Activated naive CD4-positive, alpha-beta T cell treated with anti-CD3 and anti-CD28 coated beads for 36 hours (primary cell): ENCODE measurements at regions not wholly inside any gene's neighbourhood (a gene's known extent, or its start where the extent isn't known, plus 50 kb on each side); places are given as distances from the start of the nearest gene placed in this dataset.

Experiments used
- CTCF ChIA-PET: fragments of 350-600 bp; sonication (Branson Sonifier 250); formaldehyde crosslinking; loops from one replicate; lab custom pipeline; 2021; ENCODE audit warnings: antibody characterized with exemption; lab: Charles Lee
- DNase-seq: peaks from one replicate; pipeline ENCODE4 v3.0.0-alpha.2; 2020
- H3K27ac Mint-ChIP-seq: one replicate; pipeline ENCODE4 v1.8.0; 2021; ENCODE audit warnings: mild to moderate bottlenecking, mixed read lengths
- H3K27me3 Mint-ChIP-seq: one replicate; pipeline ENCODE4 v1.8.0; 2021; ENCODE audit warnings: low read depth, mixed read lengths
- H3K36me3 Mint-ChIP-seq: one replicate; pipeline ENCODE4 v1.8.0; 2021; ENCODE audit warnings: low read depth, mixed read lengths
- H3K4me1 Mint-ChIP-seq: one replicate; pipeline ENCODE4 v1.8.0; 2021; ENCODE audit warnings: low read depth, mixed read lengths
- H3K4me3 Mint-ChIP-seq: one replicate; pipeline ENCODE4 v1.8.0; 2021; ENCODE audit warnings: mild to moderate bottlenecking, moderate library complexity, mixed read lengths
- H3K9me3 Mint-ChIP-seq: one replicate; pipeline ENCODE4 v1.8.0; 2021; ENCODE audit warnings: mixed read lengths
- intact Hi-C: fragments of 100-400 bp; cut with micrococcal nuclease; formaldehyde crosslinking; loops from one replicate; pipeline ENCODE4 v1.15.1; 2023

DNA sequence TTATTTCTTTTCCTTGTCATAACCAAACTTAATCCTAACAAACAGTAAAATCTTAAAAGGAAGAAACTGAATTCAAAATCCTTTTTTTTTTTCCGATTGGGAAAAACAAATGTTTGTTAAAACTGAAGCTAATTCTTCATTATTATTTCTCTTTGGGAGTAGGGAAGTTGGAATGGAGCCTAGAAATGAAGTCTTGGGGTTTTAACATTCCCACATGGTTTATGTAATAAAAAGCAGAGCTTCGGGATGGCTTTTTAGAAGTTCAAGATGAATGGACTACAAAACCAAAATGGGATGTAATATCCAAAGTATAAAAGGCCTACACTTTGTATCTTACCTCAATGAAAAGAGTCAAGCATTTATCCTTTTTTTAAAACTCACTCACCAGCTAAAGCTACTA, 189.0 kb upstream of the TMC3 start:
- intact Hi-C loops: no loop called here
- Mint-ChIP-seq H3K9me3 (no peaks in the 10 kb centered on the region), H3K27ac (no peak overlapping the region), H3K36me3 (no peaks in the 10 kb centered on the region), H3K4me1 (no peaks in the 10 kb centered on the region), H3K4me3 (no peak overlapping the region), H3K27me3 (peaks cover 8% of the 10 kb centered on the region)
- CTCF ChIA-PET: no interaction called here
- DNase-seq: no peak

GRCh38 chr15:81560405-81560804, 186.4 kb upstream of the TMC3 start:
- Mint-ChIP-seq H3K9me3 (no peaks in the 10 kb centered on the region), H3K27ac (no peak overlapping the region)
- CTCF ChIA-PET: no interaction called here

DNA sequence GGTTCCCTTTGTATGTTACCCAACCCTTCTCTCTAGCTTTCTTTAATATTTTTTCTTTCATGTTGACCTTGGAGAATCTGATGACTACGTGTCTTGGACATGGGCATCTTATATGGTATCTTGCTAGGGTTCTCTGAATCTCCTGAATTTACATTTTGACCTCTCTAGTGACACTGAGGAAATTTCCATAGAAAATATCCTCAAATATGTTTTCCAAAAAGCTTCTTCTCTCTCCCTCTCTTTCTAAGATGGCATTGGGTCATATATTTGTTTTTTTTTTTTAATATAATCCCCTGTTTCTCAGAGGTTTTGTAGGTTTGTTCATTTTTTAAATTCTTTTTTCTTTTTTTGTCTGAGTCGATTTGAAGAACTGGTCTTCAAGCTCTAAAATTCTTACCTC, 184.0 kb upstream of the TMC3 start:
- intact Hi-C loops: no loop called here
- no peak overlapping the region for H3K4me3 Mint-ChIP-seq
- no peak for DNase-seq
- no peaks in the 10 kb centered on the region for H3K9me3 Mint-ChIP-seq
- peaks cover 9% of the 10 kb centered on the region for H3K27me3 Mint-ChIP-seq
- no peaks in the 10 kb centered on the region for H3K36me3 Mint-ChIP-seq
- no peaks in the 10 kb centered on the region for H3K4me1 Mint-ChIP-seq
- CTCF ChIA-PET: interaction anchor here (0.6 kb wide), 1 partner anchor 840 kb away, joined by 3 read pairs; no protein-coding TSS in a partner anchor
- H3K27ac Mint-ChIP-seq: no peak overlapping the region

More at GRCh38 chr15:81560405-81560804, 186.4 kb upstream of the TMC3 start:
- Mint-ChIP-seq H3K4me3 (no peak overlapping the region), H3K4me1 (no peaks in the 10 kb centered on the region), H3K27me3 (peaks cover 8% of the 10 kb centered on the region), H3K36me3 (no peaks in the 10 kb centered on the region)
- no peak for DNase-seq
- intact Hi-C loops: no loop called here

GRCh38 chr15:81555346-81555745, 181.3 kb upstream of the TMC3 start:
- H3K4me3 Mint-ChIP-seq: no peak overlapping the region
- H3K4me1 Mint-ChIP-seq: no peaks in the 10 kb centered on the region
- CTCF ChIA-PET: interaction anchor here (0.7 to 1.1 kb wide), 2 partner anchors 30 to 363 kb away, joined by 3 read pairs; no protein-coding TSS in a partner anchor

GRCh38 chr15:81548365-81549130, 174.5 kb upstream of the TMC3 start:
- DNase-seq: no peak
- Mint-ChIP-seq H3K27ac (no peak overlapping the region), H3K4me1 (no peaks in the 10 kb centered on the region), H3K36me3 (no peaks in the 10 kb centered on the region), H3K9me3 (no peaks in the 10 kb centered on the region), H3K27me3 (peaks cover 9% of the 10 kb centered on the region), H3K4me3 (no peak overlapping the region)
- CTCF ChIA-PET: no interaction called here
- intact Hi-C loops: no loop called here

More at GRCh38 chr15:81555346-81555745, 181.3 kb upstream of the TMC3 start:
- Mint-ChIP-seq H3K27ac (no peak overlapping the region), H3K36me3 (no peaks in the 10 kb centered on the region), H3K9me3 (no peaks in the 10 kb centered on the region), H3K27me3 (peaks cover 9% of the 10 kb centered on the region)
- intact Hi-C loops: no loop called here
- DNase-seq: no peak

DNA sequence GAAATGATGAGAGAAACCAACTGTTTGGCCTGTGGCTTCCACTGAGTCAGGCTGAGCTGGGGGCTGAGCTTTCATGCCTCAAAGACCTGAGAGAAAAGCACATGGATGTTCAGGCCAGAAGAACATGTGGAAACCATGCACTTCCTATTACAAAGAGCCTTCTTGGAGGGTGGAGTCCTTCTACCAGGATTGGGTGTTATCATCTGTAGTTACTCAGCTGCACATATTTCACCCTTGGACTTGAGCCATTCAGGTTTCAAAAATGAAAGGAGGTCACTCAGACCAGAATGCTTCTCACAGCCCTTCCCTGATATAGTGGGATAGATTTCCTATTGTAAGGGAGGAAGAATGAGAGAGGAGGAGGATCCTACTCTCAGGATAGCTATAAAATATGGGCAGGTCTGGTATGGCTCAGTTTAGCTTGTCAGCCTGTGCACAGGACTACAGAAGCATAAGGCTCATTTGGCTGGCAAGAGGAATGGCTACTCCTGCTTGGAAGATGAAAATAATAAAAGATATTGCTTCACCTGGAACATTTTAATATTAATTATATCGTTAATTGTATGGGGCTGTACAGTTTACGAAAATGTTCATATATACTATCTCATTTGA, 173.6 kb upstream of the TMC3 start:
- DNase-seq: no peak
- Mint-ChIP-seq H3K9me3 (no peaks in the 10 kb centered on the region), H3K4me3 (no peak overlapping the region), H3K36me3 (no peaks in the 10 kb centered on the region), H3K27ac (no peak overlapping the region), H3K4me1 (no peaks in the 10 kb centered on the region), H3K27me3 (peaks cover 9% of the 10 kb centered on the region)
- intact Hi-C loops: no loop called here
- CTCF ChIA-PET: interaction anchor here (0.6 kb wide), 1 partner anchor 12 kb away, joined by 4 read pairs; no protein-coding TSS in a partner anchor

- H3K27me3 Mint-ChIP-seq: peaks cover 14% of the 10 kb centered on the region
- no peak overlapping the region for H3K27ac Mint-ChIP-seq
- H3K36me3 Mint-ChIP-seq: no peaks in the 10 kb centered on the region
- no peaks in the 10 kb centered on the region for H3K9me3 Mint-ChIP-seq
- H3K4me3 Mint-ChIP-seq: no peak overlapping the region
- H3K4me1 Mint-ChIP-seq: no peaks in the 10 kb centered on the region
- intact Hi-C loops: no loop called here
- no peak for DNase-seq
- CTCF ChIA-PET: no interaction called here
These were observed 170.4 kb upstream of the TMC3 start for GRCh38 chr15:81544385-81544784.

DNA sequence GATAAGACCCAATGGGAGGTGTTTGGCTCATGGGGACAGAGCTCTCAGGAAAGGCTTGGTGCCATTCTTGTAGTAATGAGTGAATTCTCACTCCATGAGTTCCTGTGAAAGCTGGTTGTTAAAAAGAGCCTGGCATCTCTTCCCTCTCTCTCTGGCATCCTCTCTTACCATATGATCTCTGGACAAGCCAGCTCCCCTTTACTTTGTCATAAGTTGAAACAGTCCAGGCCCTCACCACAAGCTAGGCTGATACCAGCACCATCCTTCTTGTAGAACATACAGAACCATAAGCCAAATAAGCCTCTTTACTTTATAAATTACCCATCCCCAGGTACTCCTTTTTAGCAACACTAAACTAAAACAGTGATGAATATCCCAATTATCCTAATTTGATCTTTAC, 166.9 kb upstream of the TMC3 start:
- CTCF ChIA-PET: no interaction called here
- Mint-ChIP-seq H3K4me1 (no peaks in the 10 kb centered on the region), H3K36me3 (no peaks in the 10 kb centered on the region), H3K27me3 (peaks cover 19% of the 10 kb centered on the region), H3K4me3 (no peak overlapping the region), H3K9me3 (no peaks in the 10 kb centered on the region), H3K27ac (no peak overlapping the region)
- intact Hi-C loops: no loop called here
- no peak for DNase-seq

GRCh38 chr15:81536356-81536755, 162.3 kb upstream of the TMC3 start:
- no peaks in the 10 kb centered on the region for H3K36me3 Mint-ChIP-seq
- CTCF ChIA-PET: interaction anchor here (1.0 kb wide), 1 partner anchor 55 kb away, joined by 3 read pairs; no protein-coding TSS in a partner anchor
- H3K4me3 Mint-ChIP-seq: no peak overlapping the region
- no peak overlapping the region for H3K27ac Mint-ChIP-seq
- intact Hi-C loops: no loop called here
- peaks cover 25% of the 10 kb centered on the region for H3K27me3 Mint-ChIP-seq
- no peaks in the 10 kb centered on the region for H3K4me1 Mint-ChIP-seq
- H3K9me3 Mint-ChIP-seq: no peaks in the 10 kb centered on the region
- no peak for DNase-seq

DNA sequence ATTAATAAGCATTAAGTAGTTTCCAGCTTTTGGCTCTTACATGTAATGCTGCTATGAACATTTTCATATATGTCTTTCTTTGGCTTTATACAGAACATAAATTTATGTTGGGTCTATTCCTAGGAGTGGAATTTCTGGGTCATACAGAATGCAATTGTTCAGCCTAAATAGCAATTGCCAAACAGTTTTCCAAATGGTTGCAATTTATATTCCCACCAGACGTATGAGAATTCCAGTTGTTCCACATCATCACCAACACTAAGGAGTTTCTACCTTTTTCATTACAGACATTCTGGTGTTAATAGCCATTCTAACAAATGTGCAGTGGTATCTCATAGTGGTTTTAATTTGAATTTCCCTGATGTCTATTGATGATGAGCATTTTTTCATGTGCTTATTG, 160.1 kb upstream of the TMC3 start:
- Mint-ChIP-seq H3K4me1 (no peaks in the 10 kb centered on the region), H3K36me3 (no peaks in the 10 kb centered on the region), H3K9me3 (no peaks in the 10 kb centered on the region), H3K27ac (no peak overlapping the region), H3K4me3 (no peak overlapping the region), H3K27me3 (peaks cover 22% of the 10 kb centered on the region)
- no peak for DNase-seq
- CTCF ChIA-PET: no interaction called here
- intact Hi-C loops: no loop called here

- no peak for DNase-seq
- no peaks in the 10 kb centered on the region for H3K4me1 Mint-ChIP-seq
- no peaks in the 10 kb centered on the region for H3K36me3 Mint-ChIP-seq
- no peaks in the 10 kb centered on the region for H3K9me3 Mint-ChIP-seq
- no peak overlapping the region for H3K27ac Mint-ChIP-seq
- intact Hi-C loops: no loop called here
- CTCF ChIA-PET: no interaction called here
- H3K4me3 Mint-ChIP-seq: no peak overlapping the region
- H3K27me3 Mint-ChIP-seq: peaks cover 16% of the 10 kb centered on the region
These were observed 158.0 kb upstream of the TMC3 start for GRCh38 chr15:81532001-81532400.

- intact Hi-C loops: no loop called here
- Mint-ChIP-seq H3K27me3 (peaks cover 11% of the 10 kb centered on the region), H3K36me3 (no peaks in the 10 kb centered on the region), H3K9me3 (no peaks in the 10 kb centered on the region), H3K27ac (no peak overlapping the region), H3K4me3 (no peak overlapping the region), H3K4me1 (no peaks in the 10 kb centered on the region)
- no peak for DNase-seq
- CTCF ChIA-PET: no interaction called here
These were observed 157.1 kb upstream of the TMC3 start for GRCh38 chr15:81531109-81531592.

DNA sequence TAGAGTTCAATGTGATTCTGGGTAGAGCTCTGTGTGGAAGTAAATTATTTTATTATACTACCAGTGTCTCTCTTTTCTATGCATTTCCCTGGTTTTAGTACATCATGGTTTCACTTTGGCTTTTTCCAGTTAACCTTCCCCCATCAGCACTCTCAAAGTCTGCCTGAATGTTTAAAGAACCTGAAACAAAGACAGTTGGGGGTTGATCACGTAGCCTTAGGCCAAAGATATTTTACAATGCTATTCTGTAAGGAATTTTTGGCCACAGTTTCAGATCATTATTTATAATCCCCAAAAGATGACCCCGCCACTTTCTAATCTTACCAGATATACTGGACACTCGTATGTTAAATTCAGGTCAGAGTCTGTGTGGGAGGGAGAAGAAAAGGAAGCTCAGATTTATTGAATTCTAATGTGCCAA, 156.3 kb upstream of the TMC3 start:
- Mint-ChIP-seq H3K27me3 (peaks cover 9% of the 10 kb centered on the region), H3K9me3 (no peaks in the 10 kb centered on the region), H3K27ac (no peak overlapping the region), H3K4me3 (no peak overlapping the region), H3K4me1 (no peaks in the 10 kb centered on the region), H3K36me3 (no peaks in the 10 kb centered on the region)
- CTCF ChIA-PET: no interaction called here
- intact Hi-C loops: no loop called here
- DNase-seq: no peak
